Suppressor macrophage treated with lipopolysaccharide for 1 hour (primary cell): ENCODE measurements at regions not wholly inside any gene's neighbourhood (a gene's known extent, or its start where the extent isn't known, plus 50 kb on each side); places are given as distances from the start of the nearest gene placed in this dataset.
"Not testable (repeated sequence)": the region's sequence is repeated elsewhere in the genome, so short reads cannot be mapped to it uniquely, and the experiment has no call there.

Experiments
- DNase-seq, 3 donors: peaks; one replicate each; pipeline ENCODE4 v3.0.0-alpha.2; 2020 to 2022

DNA sequence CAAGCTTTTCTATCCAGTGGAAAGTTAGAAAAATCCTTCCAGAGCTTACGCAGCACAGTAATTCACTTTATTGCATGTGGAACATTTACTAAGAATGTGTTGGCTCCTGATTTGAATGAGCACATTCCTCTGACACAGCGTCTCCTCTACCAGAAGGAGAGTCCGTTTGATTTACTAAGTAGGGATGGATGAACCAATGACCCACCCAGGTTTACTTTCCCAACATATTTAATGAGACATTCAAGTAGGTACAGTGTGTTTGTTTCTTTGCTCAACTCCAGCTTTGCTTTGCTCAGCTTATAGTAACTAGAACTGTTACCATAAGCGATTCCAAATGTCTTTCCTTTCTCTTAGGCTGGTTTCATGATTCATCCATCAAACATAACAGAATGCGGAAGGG, 161.7 kb downstream of the SMARCA1 start:
- DNase-seq, result no peak

- peak; percentile 62 to 70 (median 70) for DNase-seq
These were observed 163.1 kb downstream of the SMARCA1 start for GRCh38 chrX:129360175-129360574.

GRCh38 chrX:129359269-129359668, 164.0 kb downstream of the SMARCA1 start:
- DNase-seq, result peak; percentile 40 to 48 (median 42)

DNA sequence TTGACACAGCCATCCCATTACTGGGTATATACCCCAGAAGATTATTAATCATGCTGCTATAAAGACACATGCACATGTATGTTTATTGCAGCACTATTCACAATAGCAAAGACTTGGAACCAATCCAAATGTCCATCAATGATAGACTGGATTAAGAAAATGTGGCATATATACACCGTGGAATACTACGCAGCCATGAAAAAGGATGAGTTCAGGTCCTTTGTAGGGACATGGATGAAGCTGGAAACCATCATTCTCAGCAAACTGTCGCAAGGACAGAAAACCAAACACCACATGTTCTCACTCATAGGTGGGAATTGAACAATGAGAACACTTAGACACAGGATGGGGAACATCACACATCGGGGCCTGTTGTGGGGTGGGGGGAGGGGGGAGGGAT, 165.9 kb downstream of the SMARCA1 start:
- DNase-seq, result not testable (repeated sequence)

GRCh38 chrX:129347291-129347690, 176.0 kb downstream of the SMARCA1 start:
- DNase-seq, result no peak

- no peak for DNase-seq
These were observed 176.7 kb downstream of the SMARCA1 start for GRCh38 chrX:129346574-129346973.

DNA sequence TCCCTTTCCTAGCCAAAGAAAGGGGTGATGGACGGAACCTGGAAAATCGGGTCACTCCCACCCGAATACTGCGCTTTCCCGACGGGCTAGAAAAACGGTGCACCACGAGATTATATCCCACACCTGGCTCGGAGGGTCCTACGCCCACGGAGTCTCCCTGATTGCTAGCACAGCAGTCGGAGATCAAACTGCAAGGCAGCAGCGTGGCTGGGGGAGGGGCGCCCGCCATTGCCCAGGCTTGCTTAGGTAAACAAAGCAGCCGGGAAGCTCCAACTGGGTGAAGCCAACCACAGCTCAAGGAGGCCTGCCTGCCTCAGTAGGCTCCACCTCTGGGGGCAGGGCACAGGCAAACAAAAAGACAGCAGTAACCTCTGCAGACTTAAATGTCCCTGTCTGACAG, 186.0 kb downstream of the SMARCA1 start:
- not testable (repeated sequence) for DNase-seq

GRCh38 chrX:129323115-129323514, 200.2 kb downstream of the SMARCA1 start:
- DNase-seq, result no peak

DNA sequence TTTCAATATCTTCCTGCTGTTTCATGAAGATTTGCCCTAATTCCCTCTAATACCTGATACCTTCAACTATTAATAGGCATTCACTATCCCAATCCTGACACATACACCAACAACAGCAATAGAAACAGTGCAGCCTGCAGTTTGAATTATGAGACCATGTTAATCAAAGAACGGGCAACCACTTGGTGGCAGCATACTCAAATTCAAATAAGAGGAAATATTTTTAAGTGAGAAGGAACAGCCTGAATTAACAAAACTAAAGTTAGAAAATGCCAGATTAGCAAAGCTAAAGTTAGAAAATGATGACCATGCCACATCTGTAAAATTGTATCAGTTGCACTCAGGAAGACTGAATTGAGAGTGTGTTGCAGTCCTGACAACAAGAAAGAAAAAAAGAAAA, 204.9 kb downstream of the SMARCA1 start:
- DNase-seq, result peak; percentile 48 to 56 (median 54)

DNA sequence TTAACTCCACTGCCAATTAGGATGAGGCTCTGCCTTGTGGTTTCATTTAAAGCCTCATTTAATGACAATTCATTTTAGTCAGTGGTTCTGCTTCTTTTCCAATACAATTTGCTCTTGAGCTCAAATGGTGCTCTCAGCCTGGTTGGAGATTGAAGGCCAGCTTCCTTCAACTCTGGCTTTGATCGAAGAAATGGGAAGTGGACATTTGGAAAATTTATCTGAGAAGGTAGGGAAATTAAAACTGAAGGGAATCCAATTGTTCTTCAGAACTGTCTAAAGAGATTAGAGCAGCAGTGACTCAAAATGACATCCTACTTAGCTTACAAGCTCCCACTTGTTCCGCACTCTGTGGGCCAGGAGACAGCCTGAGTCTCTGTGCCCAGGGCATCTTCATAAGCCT, 206.8 kb downstream of the SMARCA1 start:
- DNase-seq, result no peak

GRCh38 chrX:129310000-129310399, 213.3 kb downstream of the SMARCA1 start:
- no peak for DNase-seq

- no peak for DNase-seq
These were observed 260.4 kb downstream of the SMARCA1 start for GRCh38 chrX:129262912-129263311.

GRCh38 chrX:129255516-129255915, 267.8 kb downstream of the SMARCA1 start:
- DNase-seq, result not testable (repeated sequence)

DNA sequence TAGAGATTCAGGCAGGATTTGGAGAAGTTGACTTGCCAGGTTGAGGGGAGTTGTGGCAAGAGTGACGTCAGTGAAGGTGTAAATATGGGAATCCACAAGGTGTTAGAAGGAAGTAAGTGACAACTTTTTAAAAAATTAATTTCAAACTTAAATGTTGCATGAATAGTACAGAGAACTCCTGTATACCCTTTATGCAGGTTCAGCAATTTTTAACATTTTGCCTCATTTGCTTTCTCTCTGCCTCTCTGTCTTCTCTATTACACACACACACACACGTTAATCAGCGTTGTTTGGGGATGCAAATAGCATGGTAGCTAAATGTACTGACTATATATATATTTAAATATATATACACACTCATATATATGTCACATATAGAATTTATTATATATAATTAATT, 273.7 kb downstream of the SMARCA1 start:
- no peak for DNase-seq

DNA sequence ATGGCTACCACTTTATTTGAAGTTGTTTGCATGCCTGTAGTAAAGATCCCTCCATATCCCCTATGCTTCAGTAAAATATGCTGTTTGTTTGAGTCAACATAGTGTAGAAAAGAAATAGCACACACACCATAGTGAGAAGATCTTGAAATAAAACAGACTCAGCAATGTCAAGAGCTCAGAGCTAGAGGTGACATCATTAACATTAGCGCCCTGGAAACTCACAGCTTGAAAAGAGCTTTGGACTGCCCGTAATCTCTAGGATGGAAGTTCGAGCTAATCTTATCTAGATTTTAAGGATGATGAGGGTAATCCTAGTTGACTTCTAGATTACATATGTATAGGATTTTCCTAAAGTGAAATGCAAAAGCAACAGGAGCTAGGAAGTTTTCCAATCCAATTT, 275.6 kb downstream of the SMARCA1 start:
- DNase-seq, result no peak

GRCh38 chrX:129239371-129239770, 283.9 kb downstream of the SMARCA1 start:
- no peak for DNase-seq

GRCh38 chrX:129238011-129238410, 285.3 kb downstream of the SMARCA1 start:
- DNase-seq, result no peak

DNA sequence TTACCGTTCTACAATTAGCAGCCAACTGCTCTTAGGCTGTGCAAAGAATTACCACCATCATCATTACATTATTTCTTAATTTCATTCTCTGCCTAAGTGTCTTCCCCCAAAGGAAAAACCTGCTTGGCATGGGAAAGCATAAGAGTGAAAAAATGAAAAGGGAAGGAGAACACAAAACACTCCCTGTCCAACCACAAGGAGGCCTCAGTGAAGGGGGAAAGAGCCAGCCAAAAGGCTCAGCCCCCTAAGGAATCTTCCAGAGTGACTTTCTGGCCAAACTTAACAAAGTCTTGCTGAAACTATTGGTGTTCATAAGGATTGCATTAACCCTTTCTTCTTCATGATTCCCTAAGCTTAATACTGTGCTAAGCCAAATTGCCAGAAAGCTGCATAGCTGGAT, 287.4 kb downstream of the SMARCA1 start:
- no peak for DNase-seq

GRCh38 chrX:129233786-129234185, 289.5 kb downstream of the SMARCA1 start:
- DNase-seq, result no peak

DNA sequence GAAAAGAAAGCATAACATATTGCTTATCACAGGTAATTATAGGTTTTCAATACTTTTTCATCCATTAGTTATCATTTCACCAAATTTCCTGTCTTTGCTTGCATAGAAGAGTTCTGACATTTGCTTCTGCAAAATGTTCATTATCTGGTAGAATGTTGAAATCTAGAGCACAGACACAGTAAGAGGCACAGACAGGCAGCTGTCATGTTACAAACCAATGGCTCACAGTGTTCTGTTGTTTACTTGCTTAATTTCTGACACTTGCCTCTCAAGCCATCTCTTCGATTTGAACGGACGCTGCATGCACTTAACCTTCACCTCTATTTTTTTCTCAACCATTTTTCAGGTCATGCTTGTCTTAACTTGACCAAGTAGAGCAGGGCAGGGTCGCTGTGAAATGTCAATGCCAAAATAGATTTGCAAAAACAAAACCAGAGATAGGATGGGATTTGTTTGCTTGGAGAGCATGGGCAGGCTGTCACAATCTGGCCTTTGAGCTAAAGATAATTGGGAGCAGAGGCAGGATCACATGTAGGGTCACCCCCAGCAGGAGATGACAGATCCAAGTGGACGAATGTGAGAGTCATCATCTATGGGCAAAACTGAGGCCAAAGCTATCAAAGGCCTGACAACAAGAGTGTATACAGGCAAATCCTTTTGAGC, 292.3 kb downstream of the SMARCA1 start:
- no peak for DNase-seq

DNA sequence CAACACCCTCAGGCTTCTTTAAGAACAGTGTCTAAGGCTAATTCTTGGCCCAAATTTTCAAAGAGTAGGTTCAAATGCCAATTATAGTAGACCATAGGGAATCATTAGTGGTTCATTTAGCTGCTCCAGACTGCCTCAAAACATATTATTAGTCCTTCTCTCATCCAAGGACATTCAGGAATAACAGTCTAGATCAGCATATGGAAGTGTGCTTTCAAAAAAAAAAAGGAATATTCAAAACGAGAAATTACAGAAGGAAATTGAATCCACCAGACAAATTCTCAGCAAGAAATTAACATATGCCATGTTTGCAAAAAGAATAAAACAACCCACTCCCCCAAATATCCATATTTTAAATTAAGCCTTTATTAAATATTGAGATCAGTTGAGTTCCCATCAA, 293.1 kb downstream of the SMARCA1 start:
- no peak for DNase-seq

- DNase-seq, result no peak
These were observed 295.9 kb downstream of the SMARCA1 start for GRCh38 chrX:129227366-129227765.

- DNase-seq, result no peak
These were observed 329.9 kb downstream of the SMARCA1 start for GRCh38 chrX:129193357-129193756.

DNA sequence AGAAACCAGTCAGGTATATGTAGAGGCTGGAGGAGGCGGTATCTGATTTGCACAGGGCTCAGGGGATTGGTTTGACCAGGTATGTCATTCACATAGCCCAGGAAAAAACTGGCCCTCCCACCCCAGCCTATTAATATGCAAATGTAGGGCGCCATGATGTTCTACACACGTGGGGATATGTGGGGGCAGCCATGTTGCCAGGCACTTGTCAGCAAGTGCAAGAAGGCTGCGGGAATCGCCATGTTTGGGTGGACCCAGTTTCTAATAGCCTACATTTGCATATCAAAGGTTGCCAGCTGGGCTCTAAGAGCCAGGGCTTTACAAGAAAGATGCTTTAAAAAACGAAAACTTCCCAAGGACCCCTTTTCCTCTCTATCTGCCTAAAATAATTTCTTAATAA, 335.1 kb downstream of the SMARCA1 start:
- DNase-seq, result no peak

DNA sequence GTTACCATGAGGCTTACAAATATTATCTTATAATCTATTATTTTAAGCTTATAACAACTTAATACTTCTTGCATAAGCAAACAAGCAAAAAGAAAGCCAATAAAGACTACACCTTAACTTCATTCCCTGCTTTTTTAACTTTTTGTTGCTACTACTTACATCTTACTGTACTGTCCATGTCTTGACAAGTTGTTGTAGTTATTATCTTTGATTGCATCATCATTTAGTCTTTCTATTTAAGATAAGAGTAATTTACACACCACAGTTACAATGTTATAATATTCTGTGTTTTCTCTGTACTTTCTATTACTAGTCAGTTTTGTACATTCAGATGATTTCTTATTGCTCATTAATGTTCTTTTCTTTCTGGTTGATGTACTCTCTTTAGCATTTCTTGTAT, 346.6 kb downstream of the SMARCA1 start:
- no peak for DNase-seq
